Lower leg skin (tissue), 4 donors: ENCODE measurements at regions not wholly inside any gene's neighbourhood (a gene's known extent, or its start where the extent isn't known, plus 50 kb on each side); places are given as distances from the start of the nearest gene placed in this dataset.

Source experiments
- DNase-seq, 2 donors: peaks; one replicate each; pipeline ENCODE4 v3.0.0-alpha.2; 2019; ENCODE audit warnings: low spot score in 2 of 2
- H3K4me3 ChIP-seq: fragments of 200-600 bp; sonication (generic); 2 replicates; pipeline ENCODE4 v1.5.1; 2017; ENCODE audit warnings: mild to moderate bottlenecking, low read depth; ENCODE audit not compliant: poor library complexity, severe bottlenecking
- POLR2A ChIP-seq, 2 donors: fragments of 450-650 bp; IDR thresholded peaks; one replicate each; pipeline ENCODE4 v1.6.1; 2016 to 2017; ENCODE audit warnings: antibody characterized with exemption in 2 of 2, mild to moderate bottlenecking in 1 of 2, moderate library complexity in 1 of 2
- WGBS, 2 donors: methylation state at CpG; one replicate each; pipeline ENCODE4 v1.1.5; 2018; 5-methylcytosine and 5-hydroxymethylcytosine counted together
- intact Hi-C: fragments of 100-400 bp; cut with DNase I; formaldehyde crosslinking; loops from one replicate; pipeline ENCODE4 v1.15.0; 2023; ENCODE audit warnings: low total_unique reads
- TF ChIP-seq, protein P1 (sequence below), 3 donors: fragments of 450-650 bp; IDR thresholded peaks; one replicate each; pipeline ENCODE4 v1.5.1; 2016; ENCODE audit warnings: antibody characterized with exemption in 3 of 3, mild to moderate bottlenecking in 3 of 3, moderate library complexity in 2 of 3

- 75 to 86% methylated on average over 2 of the region's 2 CpGs for WGBS, 2 donors
- no peak overlapping the region for H3K4me3 ChIP-seq
- intact Hi-C loops: no loop called here
- TF ChIP-seq POLR2A (IDR thresholded peaks at IDR 0.05): no peak
- TF ChIP-seq, protein P1, sequence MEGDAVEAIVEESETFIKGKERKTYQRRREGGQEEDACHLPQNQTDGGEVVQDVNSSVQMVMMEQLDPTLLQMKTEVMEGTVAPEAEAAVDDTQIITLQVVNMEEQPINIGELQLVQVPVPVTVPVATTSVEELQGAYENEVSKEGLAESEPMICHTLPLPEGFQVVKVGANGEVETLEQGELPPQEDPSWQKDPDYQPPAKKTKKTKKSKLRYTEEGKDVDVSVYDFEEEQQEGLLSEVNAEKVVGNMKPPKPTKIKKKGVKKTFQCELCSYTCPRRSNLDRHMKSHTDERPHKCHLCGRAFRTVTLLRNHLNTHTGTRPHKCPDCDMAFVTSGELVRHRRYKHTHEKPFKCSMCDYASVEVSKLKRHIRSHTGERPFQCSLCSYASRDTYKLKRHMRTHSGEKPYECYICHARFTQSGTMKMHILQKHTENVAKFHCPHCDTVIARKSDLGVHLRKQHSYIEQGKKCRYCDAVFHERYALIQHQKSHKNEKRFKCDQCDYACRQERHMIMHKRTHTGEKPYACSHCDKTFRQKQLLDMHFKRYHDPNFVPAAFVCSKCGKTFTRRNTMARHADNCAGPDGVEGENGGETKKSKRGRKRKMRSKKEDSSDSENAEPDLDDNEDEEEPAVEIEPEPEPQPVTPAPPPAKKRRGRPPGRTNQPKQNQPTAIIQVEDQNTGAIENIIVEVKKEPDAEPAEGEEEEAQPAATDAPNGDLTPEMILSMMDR (IDR thresholded peaks at IDR 0.05): no peak
- DNase-seq: no peak
Measured at GRCh38 chr13:47064381-47064780, 167.5 kb upstream of the HTR2A start.

DNA sequence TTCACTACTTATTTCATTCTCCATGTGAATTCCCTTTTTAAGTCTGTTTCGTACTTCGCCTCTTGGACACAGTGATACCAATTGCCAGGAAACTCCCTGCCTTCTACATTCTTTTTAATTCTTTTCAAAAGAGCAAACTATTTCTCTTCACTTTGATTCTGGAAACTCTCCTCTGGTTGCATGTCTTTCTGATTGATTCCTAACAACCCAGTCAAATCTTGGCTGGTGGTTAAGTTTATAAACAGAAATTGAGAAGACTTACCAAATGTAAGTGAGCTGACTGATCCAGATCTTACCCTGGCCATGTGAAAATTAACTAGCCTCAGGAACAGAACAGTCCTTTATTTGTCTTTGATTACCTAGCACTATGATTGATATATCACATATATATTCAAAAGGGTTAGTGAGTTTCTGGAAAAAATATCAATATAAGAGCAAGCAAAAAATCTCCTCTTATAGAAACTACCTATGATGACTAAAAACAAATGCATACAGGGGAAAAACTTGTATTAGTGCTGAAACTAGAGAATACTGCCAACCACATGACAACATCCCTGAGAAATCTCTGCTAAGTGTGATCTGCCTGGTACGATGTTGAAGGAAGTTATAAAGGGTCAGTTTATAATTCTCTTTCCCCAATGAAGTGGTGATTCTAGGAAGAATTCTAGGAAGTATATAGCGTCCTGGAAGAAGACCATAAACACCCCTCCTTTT lies 152.6 kb upstream of the HTR2A start:
- no peak for DNase-seq
- intact Hi-C loops: no loop called here
- no peak for TF ChIP-seq POLR2A (IDR thresholded peaks at IDR 0.05)
- TF ChIP-seq, protein P1 (IDR thresholded peaks at IDR 0.05): no peak
- 51 to 54% methylated on average over 4 of the region's 4 CpGs for WGBS, 2 donors
- no peak overlapping the region for H3K4me3 ChIP-seq

GRCh38 chr13:47046706-47047105 lies 149.9 kb upstream of the HTR2A start:
- 83 to 84% methylated on average over 2 of the region's 2 CpGs for WGBS, 2 donors
- no peak overlapping the region for H3K4me3 ChIP-seq
- intact Hi-C loops: no loop called here
- DNase-seq: no peak
- TF ChIP-seq, protein P1 (IDR thresholded peaks at IDR 0.05): no peak
- TF ChIP-seq POLR2A (IDR thresholded peaks at IDR 0.05): no peak

GRCh38 chr13:47044842-47045241 lies 148.0 kb upstream of the HTR2A start:
- TF ChIP-seq, protein P1 (IDR thresholded peaks at IDR 0.05): no peak
- no peak for TF ChIP-seq POLR2A (IDR thresholded peaks at IDR 0.05)
- intact Hi-C loops: no loop called here
- DNase-seq: no peak
- 61 to 65% methylated on average over 2 of the region's 2 CpGs for WGBS, 2 donors
- no peak overlapping the region for H3K4me3 ChIP-seq

- no peak for TF ChIP-seq POLR2A (IDR thresholded peaks at IDR 0.05)
- TF ChIP-seq, protein P1 (IDR thresholded peaks at IDR 0.05): no peak
- no peak overlapping the region for H3K4me3 ChIP-seq
- 61 to 73% methylated on average over 2 of the region's 2 CpGs for WGBS, 2 donors
- no peak for DNase-seq
- intact Hi-C loops: no loop called here
Measured at GRCh38 chr13:47039106-47039505, 142.3 kb upstream of the HTR2A start.

- TF ChIP-seq, protein P1 (IDR thresholded peaks at IDR 0.05): no peak
- no peak for TF ChIP-seq POLR2A (IDR thresholded peaks at IDR 0.05)
- H3K4me3 ChIP-seq: no peak overlapping the region
- DNase-seq: no peak
- intact Hi-C loops: no loop called here
- WGBS, 2 donors: 96 to 97% methylated on average over 1 of the region's 1 CpG
Measured at GRCh38 chr13:47038188-47038587, 141.3 kb upstream of the HTR2A start.
